Panc1 (cell line): ENCODE measurements at regions not wholly inside any gene's neighbourhood (a gene's known extent, or its start where the extent isn't known, plus 50 kb on each side); places are given as distances from the start of the nearest gene placed in this dataset.

ENCODE experiments used
- ATAC-seq: fragments of 200-7000 bp; cut with Tn5 transposase; 2 replicates; pipeline ENCODE4 v1.9.1; 2020; ENCODE audit warnings: mild to moderate bottlenecking, moderate library complexity
- BruUV-seq: library from RNA; stranded (reverse); fragments of 400-500 nt; replicated peaks from 2 replicates; lab custom pipeline; 2021; lab: Mats Ljungman, UMichigan
- CTCF ChIA-PET: fragments of 300-600 bp; sonication (Branson Sonifier 250); formaldehyde crosslinking; loops from one replicate; lab custom pipeline; 2022; ENCODE audit warnings: antibody characterized with exemption; lab: Charles Lee
- POLR2A ChIA-PET: fragments of 300-600 bp; sonication (Branson Sonifier 250); formaldehyde crosslinking; loops from one replicate; lab custom pipeline; 2022; ENCODE audit warnings: antibody characterized with exemption; lab: Charles Lee
- DNase-seq: peaks from one replicate; pipeline ENCODE4 v3.0.0-alpha.2; 2010; ENCODE audit warnings: low read depth, low spot score
- H3K27ac ChIP-seq: 2 replicates; pipeline ENCODE4 v1.5.1; 2011; ENCODE audit warnings: mild to moderate bottlenecking, low read length, inconsistent platforms
- H3K27me3 ChIP-seq: fragments of 200-500 bp; sonication (Bioruptor generic); 2 replicates; pipeline ENCODE4 v1.6.0; 2014; ENCODE audit warnings: low read length, inconsistent platforms; ENCODE audit not compliant: control insufficient read depth, insufficient read depth
- H3K36me3 ChIP-seq: fragments of 200-500 bp; sonication (Bioruptor generic); 2 replicates; pipeline ENCODE4 v1.5.1; 2014; ENCODE audit warnings: inconsistent platforms, mild to moderate bottlenecking, low read length, moderate library complexity; ENCODE audit not compliant: control insufficient read depth, insufficient read depth
- H3K4me1 ChIP-seq: 2 replicates; pipeline ENCODE4 v1.5.1; 2011; ENCODE audit warnings: inconsistent platforms, mild to moderate bottlenecking, low read length, moderate library complexity; ENCODE audit not compliant: control insufficient read depth, insufficient read depth
- H3K4me3 ChIP-seq, 2 experiments: 2 replicates each; pipeline ENCODE4 v1.5.1; 2011 to 2012; ENCODE audit warnings: low read depth in 2 of 2, low read length in 2 of 2, mild to moderate bottlenecking in 2 of 2, inconsistent platforms in 1 of 2, moderate library complexity in 1 of 2
- H3K9me3 ChIP-seq: fragments of 200-500 bp; sonication (Bioruptor generic); 2 replicates; pipeline ENCODE4 v1.5.1; 2014; ENCODE audit warnings: low read depth, mild to moderate bottlenecking, inconsistent platforms, low read length, moderate library complexity; ENCODE audit not compliant: control insufficient read depth, insufficient read depth
- POLR2AphosphoS5 ChIP-seq: IDR thresholded peaks from 2 replicates; pipeline ENCODE4 v1.6.1; 2012; ENCODE audit warnings: mild to moderate bottlenecking, low read depth, low read length, moderate library complexity
- SIN3A ChIP-seq: IDR thresholded peaks from 2 replicates; pipeline ENCODE4 v1.6.1; 2012; ENCODE audit warnings: low read depth, mild to moderate bottlenecking, low read length, moderate library complexity, borderline replicate concordance; ENCODE audit not compliant: insufficient read depth
- TCF7L2 ChIP-seq: IDR thresholded peaks from 2 replicates; pipeline ENCODE4 v1.6.1; 2011; ENCODE audit warnings: mild to moderate bottlenecking, low read depth, low read length, inconsistent platforms
- in situ Hi-C: cut with HindIII; loops from 2 replicates; pipeline ENCODE4 v1.10.0; 2016; ENCODE audit warnings: low sequenced_read_pairs, low pct_unique_long_range_greater_than_20kb
- intact Hi-C: fragments of 100-400 bp; cut with micrococcal nuclease; formaldehyde crosslinking; loops from one replicate; pipeline ENCODE4 v1.10.0; 2022; ENCODE audit not compliant: unreplicated experiment
- TF ChIP-seq, protein P1 (sequence below): fragments of 450-650 bp; IDR thresholded peaks from 2 replicates; pipeline ENCODE4 v1.5.1; 2017; ENCODE audit warnings: mild to moderate bottlenecking
- TF ChIP-seq, protein P2 (sequence below), 2 experiments: IDR thresholded peaks; 2 replicates each; pipeline ENCODE4 v1.6.1; 2011 to 2012; ENCODE audit warnings: low read depth in 2 of 2, control low read depth in 1 of 2, low read length in 1 of 2, mild to moderate bottlenecking in 1 of 2, moderate library complexity in 1 of 2; ENCODE audit not compliant: insufficient read depth in 1 of 2

DNA sequence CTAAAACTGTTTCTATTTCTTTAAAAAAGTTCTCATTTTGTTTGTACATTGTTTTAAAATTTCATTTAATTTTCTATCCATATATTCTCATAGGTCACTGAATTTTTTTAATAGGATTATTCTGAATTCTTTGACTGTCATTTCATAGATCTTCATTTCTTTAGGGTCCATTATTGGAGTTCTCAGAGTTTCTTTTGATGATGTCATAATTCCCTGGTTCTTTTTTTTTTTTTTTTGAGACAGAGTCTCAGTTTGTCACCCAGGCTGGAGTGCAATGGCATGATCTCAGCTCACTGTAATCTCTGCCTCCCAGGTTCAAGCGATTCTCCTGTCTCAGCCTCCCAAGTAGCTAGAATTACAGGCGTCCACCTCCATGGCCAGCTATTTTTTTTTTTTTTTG lies 89.9 kb downstream of the DMRT2 start:
- no peaks in the 10 kb centered on the region for H3K27me3 ChIP-seq
- intact Hi-C loops = no loop called here
- H3K4me3 ChIP-seq = no peak overlapping the region
- BruUV-seq = no TSS peak
- H3K27ac ChIP-seq = no peak overlapping the region
- ChIA-PET CTCF (no interaction called here), POLR2A (no interaction called here)
- H3K36me3 ChIP-seq = no peaks in the 10 kb centered on the region
- H3K4me1 ChIP-seq = no peaks in the 10 kb centered on the region
- TF ChIP-seq, protein P1, sequence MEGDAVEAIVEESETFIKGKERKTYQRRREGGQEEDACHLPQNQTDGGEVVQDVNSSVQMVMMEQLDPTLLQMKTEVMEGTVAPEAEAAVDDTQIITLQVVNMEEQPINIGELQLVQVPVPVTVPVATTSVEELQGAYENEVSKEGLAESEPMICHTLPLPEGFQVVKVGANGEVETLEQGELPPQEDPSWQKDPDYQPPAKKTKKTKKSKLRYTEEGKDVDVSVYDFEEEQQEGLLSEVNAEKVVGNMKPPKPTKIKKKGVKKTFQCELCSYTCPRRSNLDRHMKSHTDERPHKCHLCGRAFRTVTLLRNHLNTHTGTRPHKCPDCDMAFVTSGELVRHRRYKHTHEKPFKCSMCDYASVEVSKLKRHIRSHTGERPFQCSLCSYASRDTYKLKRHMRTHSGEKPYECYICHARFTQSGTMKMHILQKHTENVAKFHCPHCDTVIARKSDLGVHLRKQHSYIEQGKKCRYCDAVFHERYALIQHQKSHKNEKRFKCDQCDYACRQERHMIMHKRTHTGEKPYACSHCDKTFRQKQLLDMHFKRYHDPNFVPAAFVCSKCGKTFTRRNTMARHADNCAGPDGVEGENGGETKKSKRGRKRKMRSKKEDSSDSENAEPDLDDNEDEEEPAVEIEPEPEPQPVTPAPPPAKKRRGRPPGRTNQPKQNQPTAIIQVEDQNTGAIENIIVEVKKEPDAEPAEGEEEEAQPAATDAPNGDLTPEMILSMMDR = no peak
- TF ChIP-seq POLR2AphosphoS5 (no peak), TCF7L2 (no peak), SIN3A (no peak)
- TF ChIP-seq, protein P2, sequence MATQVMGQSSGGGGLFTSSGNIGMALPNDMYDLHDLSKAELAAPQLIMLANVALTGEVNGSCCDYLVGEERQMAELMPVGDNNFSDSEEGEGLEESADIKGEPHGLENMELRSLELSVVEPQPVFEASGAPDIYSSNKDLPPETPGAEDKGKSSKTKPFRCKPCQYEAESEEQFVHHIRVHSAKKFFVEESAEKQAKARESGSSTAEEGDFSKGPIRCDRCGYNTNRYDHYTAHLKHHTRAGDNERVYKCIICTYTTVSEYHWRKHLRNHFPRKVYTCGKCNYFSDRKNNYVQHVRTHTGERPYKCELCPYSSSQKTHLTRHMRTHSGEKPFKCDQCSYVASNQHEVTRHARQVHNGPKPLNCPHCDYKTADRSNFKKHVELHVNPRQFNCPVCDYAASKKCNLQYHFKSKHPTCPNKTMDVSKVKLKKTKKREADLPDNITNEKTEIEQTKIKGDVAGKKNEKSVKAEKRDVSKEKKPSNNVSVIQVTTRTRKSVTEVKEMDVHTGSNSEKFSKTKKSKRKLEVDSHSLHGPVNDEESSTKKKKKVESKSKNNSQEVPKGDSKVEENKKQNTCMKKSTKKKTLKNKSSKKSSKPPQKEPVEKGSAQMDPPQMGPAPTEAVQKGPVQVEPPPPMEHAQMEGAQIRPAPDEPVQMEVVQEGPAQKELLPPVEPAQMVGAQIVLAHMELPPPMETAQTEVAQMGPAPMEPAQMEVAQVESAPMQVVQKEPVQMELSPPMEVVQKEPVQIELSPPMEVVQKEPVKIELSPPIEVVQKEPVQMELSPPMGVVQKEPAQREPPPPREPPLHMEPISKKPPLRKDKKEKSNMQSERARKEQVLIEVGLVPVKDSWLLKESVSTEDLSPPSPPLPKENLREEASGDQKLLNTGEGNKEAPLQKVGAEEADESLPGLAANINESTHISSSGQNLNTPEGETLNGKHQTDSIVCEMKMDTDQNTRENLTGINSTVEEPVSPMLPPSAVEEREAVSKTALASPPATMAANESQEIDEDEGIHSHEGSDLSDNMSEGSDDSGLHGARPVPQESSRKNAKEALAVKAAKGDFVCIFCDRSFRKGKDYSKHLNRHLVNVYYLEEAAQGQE (IDR thresholded peaks at IDR 0.05; ENCODE audit: insufficient read depth in 1 of 2, low read depth in 2 of 2, low read length in 1 of 2) = no peak
- ATAC-seq = no peak
- DNase-seq = no peak
- no peaks in the 10 kb centered on the region for H3K9me3 ChIP-seq
- in situ Hi-C loops = no loop called here

DNA sequence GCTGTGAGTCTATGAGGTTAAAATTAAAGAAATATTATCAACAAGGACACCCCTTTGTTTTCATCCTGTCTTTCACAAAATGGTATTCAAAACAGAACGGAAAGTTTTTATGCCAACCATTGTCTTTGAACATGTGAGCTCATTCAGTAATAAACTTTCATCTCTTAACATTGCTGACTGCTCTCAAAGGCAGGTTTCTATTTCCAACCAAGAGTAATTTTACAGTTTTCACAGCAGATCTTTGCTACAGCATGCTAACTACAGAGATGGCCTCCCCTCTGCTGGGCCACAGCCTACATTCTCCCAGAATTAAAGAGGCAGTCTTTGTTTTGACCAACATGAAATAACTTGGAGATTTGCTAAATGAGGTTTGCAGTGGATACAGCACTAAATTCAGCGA lies 101.5 kb downstream of the DMRT2 start:
- no peak for TF ChIP-seq POLR2AphosphoS5
- TF ChIP-seq, protein P2 (IDR thresholded peaks at IDR 0.05; ENCODE audit: insufficient read depth in 1 of 2, low read depth in 2 of 2, low read length in 1 of 2) = no peak
- TF ChIP-seq TCF7L2 = no peak
- TF ChIP-seq, protein P1 = no peak
- TF ChIP-seq SIN3A = no peak
- intact Hi-C loops = no loop called here
- Histone ChIP-seq H3K4me1 (no peaks in the 10 kb centered on the region), H3K27me3 (no peaks in the 10 kb centered on the region), H3K4me3 (no peak overlapping the region), H3K9me3 (no peaks in the 10 kb centered on the region), H3K36me3 (no peaks in the 10 kb centered on the region), H3K27ac (no peak overlapping the region)
- ChIA-PET CTCF (no interaction called here), POLR2A (no interaction called here)
- no peak for ATAC-seq
- no peak for DNase-seq
- BruUV-seq = no TSS peak
- in situ Hi-C loops = no loop called here
